HG03135 (cell line): ENCODE measurements at regions not wholly inside any gene's neighbourhood (a gene's known extent, or its start where the extent isn't known, plus 50 kb on each side); places are given as distances from the start of the nearest gene placed in this dataset.

Experiments
- ATAC-seq: cut with Tn5 transposase; IDR thresholded peaks from one replicate; pipeline ENCODE4 v1.9.1; 2021; ENCODE audit warnings: mild to moderate bottlenecking, moderate library complexity; ENCODE audit not compliant: unreplicated experiment

- no peak for ATAC-seq
Observed at GRCh38 chr2:136226903-136227302, 109.0 kb upstream of the CXCR4 start.

- peak; percentile 74 for ATAC-seq
Observed at GRCh38 chr2:136225950-136226835, 108.2 kb upstream of the CXCR4 start.

DNA sequence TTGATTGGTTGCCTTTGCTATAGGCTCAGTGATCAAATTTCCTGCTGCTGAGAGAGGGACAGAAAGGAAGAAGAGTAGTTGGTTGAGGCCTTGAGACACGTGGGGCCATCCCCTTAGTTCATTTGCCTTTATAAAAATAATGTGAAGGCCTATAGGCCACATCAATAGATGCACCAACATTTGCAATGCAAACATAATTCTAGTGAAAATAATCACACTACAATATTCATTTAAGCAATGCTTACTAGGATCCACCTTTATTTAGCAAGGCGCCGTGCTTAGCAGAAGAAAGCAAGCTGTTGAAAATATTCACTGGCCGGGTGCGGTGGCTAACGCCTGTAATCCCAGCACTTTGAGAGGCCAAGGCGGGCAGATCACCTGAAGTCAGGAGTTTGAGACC, 105.3 kb upstream of the CXCR4 start:
- ATAC-seq = no peak

DNA sequence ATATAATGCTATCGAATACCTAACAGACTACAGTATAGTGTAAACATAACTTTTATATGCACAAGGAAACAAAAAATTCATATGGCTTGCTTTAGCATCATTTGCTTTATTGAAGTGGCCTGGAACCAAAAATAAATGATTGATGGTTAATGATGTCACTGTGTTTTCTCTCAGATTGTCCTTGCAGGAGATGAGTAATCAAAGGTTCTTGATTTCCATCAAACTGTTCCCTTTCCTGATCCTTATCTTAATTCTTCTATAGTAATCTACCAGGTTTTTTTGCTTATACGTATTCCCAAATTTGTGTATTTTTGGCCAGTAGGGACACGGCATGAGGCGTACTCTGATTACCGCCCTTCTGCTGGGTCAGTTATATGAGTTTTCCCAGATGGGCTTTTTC, 104.9 kb upstream of the CXCR4 start:
- no peak for ATAC-seq

DNA sequence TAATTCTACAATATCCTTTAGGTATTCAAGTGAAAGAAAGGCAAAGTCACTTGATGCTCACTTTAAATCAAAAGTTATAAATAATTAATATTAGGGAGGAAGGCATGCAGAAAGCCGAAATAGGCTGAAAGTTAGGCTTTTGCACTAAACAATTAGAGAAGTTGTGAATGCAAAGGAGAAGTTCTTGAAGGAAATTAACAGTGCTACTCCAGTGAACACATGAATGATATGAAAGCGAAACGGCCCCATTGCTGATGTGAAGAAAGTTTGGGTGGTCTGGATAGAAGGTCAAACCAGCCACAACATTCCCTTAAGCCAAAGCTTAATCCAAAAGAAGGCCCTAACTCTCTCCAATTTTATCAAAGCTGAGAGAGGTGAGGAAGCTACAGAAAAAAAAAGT, 103.1 kb upstream of the CXCR4 start:
- no peak for ATAC-seq

GRCh38 chr2:136219963-136220362, 102.0 kb upstream of the CXCR4 start:
- no peak for ATAC-seq

- ATAC-seq = no peak
Observed at GRCh38 chr2:136219341-136219740, 101.4 kb upstream of the CXCR4 start.

GRCh38 chr2:136217996-136218395, 100.0 kb upstream of the CXCR4 start:
- ATAC-seq = no peak

DNA sequence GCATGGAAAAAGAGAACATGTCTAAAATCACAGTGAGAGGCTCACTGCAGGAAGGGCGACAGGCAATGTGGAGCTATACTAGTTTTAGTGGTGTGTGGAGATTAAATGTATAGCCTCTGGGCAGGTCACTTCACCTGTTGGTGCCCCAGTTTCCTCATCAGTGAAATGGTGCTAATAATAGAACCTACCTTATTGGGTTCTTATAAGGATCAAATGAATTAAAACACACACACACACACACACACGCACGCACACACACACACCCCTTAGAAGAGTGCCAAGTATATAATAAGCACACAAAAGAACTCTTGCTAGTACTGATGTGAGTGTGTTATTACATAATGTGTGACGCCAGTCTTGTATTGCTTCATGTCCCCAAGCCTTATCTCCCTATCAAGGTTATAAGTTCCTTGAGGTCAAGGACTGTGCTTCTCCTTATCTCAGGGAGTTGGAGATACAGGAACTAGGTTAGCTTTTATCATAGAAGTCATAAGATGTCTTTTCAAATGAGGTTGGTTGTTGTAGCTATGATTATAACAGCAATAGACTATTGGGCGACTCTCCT, 98.0 kb upstream of the CXCR4 start:
- ATAC-seq = no peak

GRCh38 chr2:136215449-136215848, 97.5 kb upstream of the CXCR4 start:
- no peak for ATAC-seq

DNA sequence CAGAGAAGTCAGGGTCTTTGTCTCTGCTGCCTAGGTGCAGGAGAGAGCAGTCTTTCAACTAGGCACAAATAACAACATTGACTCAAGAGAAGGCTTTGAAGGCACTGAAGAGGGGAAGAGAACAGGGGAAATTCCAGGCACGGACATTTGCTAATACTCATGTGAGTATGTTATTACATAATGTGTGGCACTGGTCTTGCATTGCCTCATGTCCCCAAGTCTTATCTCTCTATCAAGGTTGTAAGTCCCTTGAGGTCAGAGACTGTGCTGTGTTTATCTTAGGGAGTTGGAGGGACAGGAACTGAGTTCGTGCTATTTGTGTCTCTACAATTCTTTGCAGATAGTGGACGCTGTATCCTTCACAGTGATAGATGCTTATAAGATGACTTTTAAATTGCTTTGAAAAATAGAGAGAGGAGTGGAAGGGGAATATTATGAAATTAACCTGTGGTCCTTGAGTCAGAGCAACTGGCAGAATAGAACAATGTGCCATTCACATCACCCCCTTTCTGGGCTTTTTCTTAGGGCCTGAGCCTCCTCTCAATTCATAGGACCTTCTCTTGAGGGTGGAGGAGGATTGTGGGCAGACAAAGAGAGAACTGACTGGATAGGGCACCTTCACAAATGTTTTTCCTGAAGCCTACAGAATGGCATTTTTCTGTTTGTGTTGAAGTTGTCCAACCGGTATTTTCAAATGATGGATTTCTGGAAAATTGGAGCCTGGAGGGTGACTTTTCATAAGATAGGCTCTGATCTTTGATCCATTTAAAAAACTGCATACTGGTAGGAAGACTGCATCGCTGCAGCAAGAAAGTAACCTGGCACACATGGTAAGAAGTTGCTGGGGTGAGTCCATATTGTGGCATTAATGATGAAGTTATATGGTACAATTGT, 96.6 kb upstream of the CXCR4 start:
- no peak for ATAC-seq

DNA sequence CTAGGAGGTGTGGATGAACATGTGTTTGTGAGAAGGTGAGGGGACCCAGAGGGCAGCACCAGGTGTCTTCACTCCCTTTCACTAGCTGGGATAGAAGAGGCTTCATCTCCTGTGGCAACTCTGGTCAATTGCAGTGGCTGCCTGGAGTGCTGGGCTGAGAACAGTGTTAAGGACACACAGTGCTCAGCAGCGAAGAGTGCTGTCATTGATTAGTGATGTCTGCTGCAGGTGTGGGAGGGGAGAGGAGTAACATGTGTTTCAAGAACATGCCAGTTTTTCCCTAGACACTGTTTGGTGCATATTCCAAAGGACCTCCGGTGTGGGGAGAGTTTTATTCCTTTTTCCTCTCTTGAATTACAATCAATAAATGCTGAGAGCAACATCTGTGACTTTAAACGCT, 95.9 kb upstream of the CXCR4 start:
- ATAC-seq = no peak

DNA sequence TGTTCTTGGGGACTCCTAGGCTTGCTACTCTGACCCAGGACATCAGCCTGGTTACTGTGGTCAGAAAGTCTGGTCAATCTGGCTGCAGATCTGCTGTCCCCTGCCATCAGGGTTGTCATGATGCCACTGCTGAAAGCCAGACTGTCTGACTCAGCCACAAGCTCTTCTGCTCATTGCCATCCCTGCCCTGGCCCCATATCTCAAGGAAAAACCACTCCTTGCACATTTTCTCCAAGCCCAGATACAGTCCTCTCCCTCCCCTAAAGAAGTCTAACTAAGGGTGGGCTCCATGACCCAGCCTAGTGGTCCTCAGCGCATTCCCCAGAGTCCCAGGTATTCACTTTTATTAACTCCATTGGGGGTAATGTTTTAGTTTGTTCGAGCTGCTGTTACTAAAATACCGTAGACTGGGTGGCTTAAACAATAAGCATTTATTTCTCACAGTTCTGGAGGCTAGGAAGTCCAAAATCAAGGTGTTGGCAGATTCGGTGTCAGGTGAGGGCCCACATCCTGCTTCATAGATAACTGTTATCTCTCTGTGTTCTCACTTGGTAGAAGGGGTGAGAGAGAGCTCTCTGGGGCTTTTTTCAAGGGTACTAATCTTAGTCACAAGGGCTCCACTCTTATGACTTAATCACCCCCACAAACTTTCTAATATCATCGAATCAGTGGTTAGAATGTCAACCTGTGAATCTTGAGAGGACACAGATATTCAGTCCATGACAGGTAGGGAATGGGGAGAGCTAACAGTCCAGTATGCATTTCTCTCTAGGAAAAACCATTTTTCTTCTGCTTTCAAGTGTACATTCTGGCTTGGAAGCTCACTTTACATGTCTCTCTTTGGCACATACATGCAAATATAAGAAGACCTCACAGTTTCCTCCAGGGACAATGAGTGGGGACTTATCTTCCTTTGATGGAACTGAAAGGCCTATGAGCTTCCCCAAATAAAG, 94.8 kb upstream of the CXCR4 start:
- peak; percentile 65 for ATAC-seq

DNA sequence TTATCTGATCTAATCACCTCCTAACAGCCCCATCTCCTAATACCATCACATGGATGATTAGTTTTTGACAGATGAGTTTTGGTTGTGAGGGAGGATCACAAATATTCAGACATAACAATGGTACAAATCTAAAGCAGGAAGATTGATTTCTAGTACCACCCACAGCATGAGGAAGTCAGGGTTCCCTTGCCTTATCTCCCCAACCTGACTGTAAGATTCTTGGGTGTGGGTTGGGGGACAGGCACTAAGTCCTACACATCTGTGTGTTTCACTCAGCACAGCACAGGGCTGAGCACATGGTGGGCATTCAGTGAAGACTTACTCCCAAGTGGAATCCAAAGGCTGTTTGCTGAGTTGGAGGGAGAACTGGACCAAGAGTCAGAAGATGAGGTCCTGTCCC, 93.8 kb upstream of the CXCR4 start:
- ATAC-seq = no peak

- no peak for ATAC-seq
Observed at GRCh38 chr2:136210822-136211221, 92.9 kb upstream of the CXCR4 start.

- no peak for ATAC-seq
Observed at GRCh38 chr2:136210455-136210805, 92.5 kb upstream of the CXCR4 start.

DNA sequence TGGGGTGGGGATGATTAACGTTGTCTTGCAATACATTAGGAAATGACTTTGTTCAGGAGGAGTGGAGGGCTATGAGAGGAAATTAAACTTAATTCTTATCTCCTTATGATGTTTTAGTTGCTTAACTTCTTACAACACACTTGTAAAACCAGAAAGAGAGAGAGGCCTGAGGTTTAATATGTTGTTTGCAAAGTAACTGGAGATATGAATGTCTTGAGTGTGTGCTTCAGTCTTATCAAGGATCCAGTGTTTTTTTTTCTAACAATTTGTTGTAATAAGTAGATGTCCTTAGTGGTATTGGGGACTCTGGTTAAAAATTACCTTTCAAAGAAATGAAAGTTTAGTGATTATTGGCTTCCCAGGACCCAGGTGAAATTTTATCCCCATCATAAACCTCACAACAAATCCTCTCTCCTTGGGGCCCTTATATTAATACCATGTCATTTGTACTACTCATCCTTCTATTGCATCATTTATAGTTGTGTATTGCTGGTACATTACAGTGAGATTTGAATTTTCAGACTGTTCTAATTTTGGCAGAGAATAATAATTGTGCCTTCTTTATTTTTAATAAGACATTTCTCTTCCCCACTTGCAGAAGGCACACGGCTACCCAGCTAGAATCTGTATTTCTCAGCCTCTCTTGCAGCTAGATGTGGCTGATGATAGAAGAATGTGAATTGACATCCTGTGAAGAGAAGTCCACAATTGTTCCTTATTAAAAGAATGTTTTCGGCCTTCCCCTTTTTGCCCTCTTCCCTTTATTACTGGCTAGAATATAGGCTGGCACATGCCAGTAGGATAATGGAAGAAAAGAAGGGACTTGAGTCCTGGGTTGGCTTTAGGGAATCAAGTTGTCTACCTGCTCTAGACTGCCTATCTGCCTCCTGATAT, 91.9 kb upstream of the CXCR4 start:
- no peak for ATAC-seq

DNA sequence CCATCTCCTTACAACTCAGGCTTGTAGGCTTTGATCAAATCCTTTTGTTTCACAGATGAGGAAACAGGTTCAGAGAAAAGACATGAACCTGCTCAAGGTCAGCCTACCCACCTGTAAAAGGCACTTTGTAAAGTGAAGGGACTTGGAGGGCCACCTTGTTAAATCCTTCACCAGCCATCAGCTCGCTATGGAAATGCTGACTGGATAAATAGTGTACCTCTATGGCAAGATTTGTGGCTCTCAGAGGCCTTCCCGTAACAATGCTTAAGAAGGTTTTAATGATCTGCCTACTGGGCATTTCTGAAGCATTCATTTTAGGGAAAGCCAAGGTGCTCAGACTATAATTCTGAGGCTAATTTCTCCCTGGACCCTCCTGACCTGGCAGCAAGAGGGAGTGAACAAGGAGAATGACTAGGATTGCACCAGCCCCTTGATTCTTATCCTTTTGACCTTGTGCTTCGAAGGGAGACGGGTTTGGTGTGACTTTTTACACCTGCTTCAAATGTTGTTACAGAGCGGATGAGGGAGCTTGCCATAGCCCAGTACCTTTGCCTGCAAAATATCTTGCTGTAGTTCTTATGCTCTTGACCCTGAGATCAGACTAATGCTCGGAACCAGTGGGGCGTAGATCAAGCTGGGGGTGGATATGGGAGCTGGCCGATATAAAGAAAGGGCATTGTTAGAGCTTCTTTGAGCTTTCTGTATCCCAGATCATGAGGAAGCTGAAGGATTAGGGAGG, 90.9 kb upstream of the CXCR4 start:
- no peak for ATAC-seq

DNA sequence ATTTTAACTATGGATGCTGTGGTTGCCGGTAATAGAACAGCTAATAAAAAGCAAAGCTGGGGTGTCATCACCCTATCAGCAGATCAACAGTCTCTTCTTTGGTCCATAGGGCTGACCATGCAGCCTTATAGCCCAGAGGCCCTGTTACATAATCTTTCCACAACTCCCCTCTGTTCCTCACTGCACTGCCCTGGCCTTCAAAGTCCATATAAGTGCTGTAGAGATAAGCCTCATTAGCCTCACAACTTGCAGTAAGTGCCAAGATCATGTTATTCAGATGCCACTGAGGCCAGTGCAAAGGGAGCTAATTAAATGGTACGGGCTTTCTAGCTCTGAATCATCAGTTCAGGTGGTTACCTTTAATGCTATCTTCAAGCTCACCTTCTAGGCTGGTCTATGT, 89.7 kb upstream of the CXCR4 start:
- ATAC-seq = peak; percentile 5
